ENCODE measurements at regions not wholly inside any gene's neighbourhood (a gene's known extent, or its start where the extent isn't known, plus 50 kb on each side); places are given as distances from the start of the nearest gene placed in this dataset.

DNA sequence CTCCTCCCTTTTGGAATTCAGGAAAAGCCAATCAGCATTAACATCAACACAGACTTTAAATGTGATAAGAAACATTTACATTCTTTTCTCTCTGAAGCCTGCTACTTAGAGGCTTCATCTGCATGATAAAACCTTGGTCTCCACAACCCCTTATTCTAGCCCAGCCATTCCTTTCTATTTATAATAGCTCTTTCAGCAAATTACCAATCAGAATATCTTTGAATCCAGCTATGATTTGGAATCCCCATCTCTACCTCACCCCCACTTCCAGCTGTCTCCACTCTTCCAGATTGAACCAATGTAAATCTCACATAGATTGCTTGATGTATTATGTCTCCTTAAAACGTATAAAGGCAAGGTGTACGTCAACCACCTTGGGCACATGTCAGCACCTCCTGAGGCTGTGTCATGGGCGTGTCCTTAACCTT, 139.7 kb downstream of the TUSC7 start:
- DNase-seq = no peak

DNA sequence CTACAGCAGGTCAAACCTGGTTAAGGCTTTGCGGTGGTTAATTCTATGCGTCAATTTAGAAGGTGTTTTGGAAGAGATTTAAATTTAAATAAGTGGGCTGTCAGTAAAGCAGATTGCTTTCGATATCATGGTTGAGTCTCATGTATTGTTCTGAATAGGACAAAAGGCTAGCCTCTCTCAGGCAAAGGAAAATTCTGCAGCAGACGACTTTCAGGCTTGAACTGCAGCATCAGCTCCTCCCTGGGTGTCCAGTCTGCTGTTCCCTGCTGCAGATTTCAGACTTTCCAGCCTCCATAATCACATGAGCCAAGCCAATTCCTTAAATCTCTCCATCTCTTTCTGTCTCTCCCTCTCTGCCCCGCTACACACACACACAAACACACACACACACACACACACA, 143.2 kb downstream of the TUSC7 start:
- no peak for DNase-seq

DNA sequence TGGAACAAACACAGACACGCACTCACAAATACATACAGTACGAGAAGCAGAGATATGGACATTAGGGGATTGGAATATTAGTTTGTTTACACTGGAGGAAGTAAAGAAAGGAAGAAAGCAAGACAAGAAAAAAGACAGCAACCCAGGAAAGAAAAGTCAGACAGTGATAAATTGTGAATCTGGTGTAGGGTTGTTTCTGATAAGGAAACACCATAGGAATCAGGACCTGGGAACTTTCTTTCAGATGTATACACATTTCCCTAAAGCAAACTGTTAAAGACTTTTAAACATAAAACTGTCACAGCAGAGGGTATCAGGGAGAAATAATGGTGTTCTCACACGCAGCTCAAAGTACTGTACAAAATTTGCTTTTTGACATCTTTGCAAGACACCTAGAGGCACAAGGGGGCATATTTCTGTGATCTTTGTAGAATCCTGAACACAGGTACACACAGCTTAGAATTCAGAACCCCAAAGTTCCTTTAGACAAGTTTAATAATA, 153.7 kb downstream of the TUSC7 start:
- DNase-seq = no peak

GRCh38 chr3:116863822-116864589, 154.4 kb downstream of the TUSC7 start:
- no peak for DNase-seq

DNA sequence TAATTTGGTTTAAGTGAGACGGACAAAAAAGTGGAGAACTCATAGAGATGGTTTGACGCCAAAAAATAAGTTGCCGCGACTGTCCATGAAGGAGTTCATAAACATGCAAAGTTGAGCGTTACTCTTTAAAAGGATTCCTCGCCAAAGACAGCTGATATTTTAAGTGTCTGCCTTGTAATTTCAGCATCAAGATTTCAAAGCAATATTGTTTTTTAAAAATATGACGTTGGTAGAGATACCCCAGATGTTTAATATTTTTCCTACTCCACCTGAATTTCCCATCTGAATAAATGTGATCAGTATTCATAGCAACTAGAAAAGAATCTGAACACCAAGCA, 155.0 kb downstream of the TUSC7 start:
- DNase-seq = no peak

- no peak for DNase-seq
These were observed 160.8 kb downstream of the TUSC7 start for GRCh38 chr3:116870379-116870778.

GRCh38 chr3:116871905-116872304, 162.3 kb downstream of the TUSC7 start:
- no peak for DNase-seq

GRCh38 chr3:116872688-116873087, 163.1 kb downstream of the TUSC7 start:
- DNase-seq = no peak

DNA sequence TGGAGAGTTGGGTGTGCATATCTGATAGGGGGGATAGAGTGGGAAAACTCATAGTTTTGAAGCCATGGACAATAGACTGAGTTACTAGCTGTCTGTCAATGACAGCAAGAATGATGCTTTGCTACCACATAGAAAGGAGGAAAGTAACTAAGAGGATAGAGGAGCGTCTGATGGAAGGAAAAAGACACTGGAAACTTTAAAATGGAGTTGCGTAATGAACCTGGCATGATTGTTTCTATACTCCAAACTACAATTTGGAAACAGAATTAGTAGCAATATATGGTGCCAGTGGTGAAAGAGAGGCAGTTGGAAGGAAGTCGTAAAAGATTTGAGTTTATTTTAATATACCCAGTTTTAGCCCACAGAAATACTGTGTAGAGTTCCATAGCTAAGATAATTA, 163.6 kb downstream of the TUSC7 start:
- no peak for DNase-seq

- DNase-seq = no peak
These were observed 168.4 kb downstream of the TUSC7 start for GRCh38 chr3:116877968-116878367.

- no peak for DNase-seq
These were observed 176.8 kb downstream of the TUSC7 start for GRCh38 chr3:116886202-116886893.

- DNase-seq = no peak
These were observed 186.5 kb downstream of the TUSC7 start for GRCh38 chr3:116896116-116896515.

- DNase-seq = no peak
These were observed 187.8 kb downstream of the TUSC7 start for GRCh38 chr3:116897382-116897781.

DNA sequence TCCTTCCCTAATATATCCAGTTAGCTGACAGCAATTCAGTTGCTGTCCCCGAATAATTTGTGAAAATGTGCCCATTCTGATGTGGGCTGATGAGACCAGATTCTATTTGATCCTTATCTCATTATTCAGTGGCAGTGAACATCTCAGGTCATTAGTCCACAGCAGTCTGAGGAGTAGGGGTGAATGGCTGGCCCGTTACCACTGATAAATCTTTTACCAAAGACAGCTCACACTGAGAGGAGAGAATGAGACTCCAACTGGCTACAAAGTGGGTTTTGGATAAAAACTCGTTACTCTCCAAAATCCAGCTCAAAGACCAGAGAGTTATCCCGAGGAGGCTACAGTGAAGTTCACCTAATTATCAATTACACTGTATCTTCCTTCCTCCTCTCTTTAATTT, 189.7 kb downstream of the TUSC7 start:
- no peak for DNase-seq

DNA sequence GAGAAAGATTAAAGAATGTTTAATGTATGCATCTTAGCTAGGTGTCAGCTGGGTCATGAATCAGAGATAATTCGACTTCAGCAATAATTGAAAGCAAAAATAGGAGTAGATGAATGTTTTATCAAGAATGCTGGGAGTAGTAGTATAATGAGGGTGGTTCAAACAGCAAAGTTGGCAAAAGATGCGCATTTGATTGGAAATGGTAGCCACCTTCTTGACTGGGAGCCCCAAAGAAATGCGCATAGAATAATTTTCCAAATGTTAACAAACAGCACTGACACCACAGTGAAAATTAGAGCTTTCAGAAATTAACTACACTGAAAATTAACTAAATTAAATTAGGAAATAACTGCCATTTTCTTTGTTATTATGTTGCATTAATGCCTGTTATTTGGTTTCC, 195.8 kb downstream of the TUSC7 start:
- no peak for DNase-seq

- DNase-seq = no peak
These were observed 196.2 kb downstream of the TUSC7 start for GRCh38 chr3:116905794-116906193.

DNA sequence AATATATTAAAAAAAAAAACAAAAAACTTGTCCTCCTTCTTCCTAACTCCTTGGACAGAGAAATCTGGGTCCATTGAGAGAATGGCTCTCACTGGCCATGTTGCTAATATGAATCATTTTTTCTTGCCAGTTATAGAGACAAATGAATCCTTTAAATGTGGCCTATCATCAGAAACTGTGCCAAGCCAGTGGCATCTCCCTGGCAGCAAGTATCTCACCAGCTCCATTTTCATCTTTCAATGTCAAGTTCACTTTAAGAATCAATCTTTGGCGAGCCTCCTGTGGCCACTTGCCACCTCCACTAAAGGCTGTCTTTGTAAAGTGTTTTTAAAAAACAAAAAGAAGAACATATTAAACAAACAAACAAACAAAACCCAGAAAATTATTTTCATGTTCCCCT, 202.5 kb downstream of the TUSC7 start:
- DNase-seq = no peak

DNA sequence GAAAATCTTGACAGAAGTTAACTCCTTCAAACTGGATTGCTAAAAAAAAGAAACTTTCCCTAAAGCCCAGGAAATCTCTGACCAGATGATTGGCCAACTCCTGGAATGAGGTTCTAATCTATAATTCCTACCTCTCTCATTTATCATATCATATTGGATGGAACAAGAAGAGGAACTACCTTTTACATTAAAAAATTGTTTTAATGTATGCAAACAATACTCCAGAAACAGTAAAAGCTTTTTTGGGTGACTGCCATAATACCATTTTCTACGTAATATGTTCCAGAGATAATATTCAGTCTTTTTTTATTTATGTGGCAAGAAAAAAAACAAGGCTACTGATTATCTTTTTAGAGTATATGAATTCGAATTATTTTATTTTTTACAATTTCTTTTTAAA, 204.4 kb downstream of the TUSC7 start:
- no peak for DNase-seq

DNA sequence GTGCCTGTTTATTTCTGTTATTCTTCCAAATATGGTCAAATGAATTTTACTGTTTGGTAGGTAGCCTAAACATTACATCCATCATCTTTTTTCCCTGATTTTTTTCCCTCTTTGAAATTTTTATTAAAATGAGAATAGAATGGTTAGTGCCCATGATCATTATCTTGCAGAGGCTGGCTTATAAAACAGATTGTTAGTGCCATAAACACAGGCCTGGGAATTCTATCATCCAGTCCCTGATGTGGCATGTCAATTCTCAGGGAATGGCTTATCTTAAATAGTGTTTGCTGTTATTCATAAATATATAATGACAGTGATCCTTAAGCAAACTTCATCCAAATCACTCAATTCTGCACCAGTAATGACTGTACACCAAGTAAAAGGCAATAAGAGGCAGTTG, 207.3 kb downstream of the TUSC7 start:
- DNase-seq = no peak

- DNase-seq = no peak
These were observed 211.4 kb downstream of the TUSC7 start for GRCh38 chr3:116920826-116921610.

- DNase-seq = no peak
These were observed 218.3 kb downstream of the TUSC7 start for GRCh38 chr3:116927918-116928317.

DNA sequence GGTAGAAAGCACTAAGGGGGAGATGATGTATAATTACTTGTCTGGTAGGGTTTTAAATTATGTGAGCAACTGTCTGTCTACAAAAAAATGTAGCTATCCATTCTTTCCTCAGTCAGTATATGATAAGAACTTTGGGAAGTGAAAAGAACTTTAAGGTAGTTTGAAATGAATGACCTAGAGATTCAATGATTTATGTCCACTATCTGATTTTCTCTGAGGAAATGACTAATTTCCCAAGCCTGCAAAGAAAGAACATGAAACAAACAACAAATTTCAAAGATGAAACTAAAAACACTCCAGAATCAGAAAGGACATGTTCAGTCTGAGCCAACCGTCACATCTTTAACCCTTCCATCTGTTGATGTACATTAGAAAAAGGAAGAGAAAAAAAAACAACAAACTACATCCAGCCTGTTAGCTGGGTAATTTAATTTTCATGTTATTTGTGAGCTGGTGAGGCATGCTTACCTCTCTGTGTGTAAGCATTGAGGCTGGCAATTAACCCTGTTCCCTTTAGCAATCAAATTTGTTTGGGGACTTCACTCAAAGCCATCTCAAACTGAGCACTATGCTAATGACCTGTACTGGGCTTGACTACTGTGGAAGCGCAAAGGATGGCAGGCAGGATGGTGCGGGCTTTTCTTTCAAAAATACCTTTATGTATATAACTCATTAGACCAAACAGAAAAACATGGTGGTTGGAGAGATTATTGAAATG, 220.1 kb downstream of the TUSC7 start:
- DNase-seq = no peak

DNA sequence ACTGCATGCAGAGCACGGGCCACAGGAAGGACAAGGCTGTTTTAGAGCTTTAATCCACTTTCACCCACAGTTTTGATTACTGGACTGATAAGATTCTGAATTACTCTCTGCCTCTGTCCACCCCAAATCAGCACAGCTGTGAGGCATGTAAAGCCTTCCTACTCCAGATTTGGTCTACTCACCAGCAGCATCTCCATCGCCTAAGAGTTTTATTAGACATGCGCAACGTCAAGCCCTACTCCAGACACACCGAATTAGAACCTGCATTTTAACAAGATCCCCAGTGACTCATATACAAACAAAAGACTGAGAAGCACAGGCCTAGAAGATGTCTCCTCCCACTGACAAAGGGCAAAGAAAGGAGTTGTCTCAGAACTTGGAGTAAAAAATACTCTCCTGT, 221.2 kb downstream of the TUSC7 start:
- DNase-seq = no peak
